HG03175 (cell line): ENCODE measurements at regions not wholly inside any gene's neighbourhood (a gene's known extent, or its start where the extent isn't known, plus 50 kb on each side); places are given as distances from the start of the nearest gene placed in this dataset.
A peak's percentile ranks its signal among the peaks of the same experiment; 100 is the strongest.

Experiments
- ATAC-seq: cut with Tn5 transposase; IDR thresholded peaks from one replicate; pipeline ENCODE4 v1.9.1; 2021; ENCODE audit warnings: mild to moderate bottlenecking, moderate library complexity; ENCODE audit not compliant: unreplicated experiment

DNA sequence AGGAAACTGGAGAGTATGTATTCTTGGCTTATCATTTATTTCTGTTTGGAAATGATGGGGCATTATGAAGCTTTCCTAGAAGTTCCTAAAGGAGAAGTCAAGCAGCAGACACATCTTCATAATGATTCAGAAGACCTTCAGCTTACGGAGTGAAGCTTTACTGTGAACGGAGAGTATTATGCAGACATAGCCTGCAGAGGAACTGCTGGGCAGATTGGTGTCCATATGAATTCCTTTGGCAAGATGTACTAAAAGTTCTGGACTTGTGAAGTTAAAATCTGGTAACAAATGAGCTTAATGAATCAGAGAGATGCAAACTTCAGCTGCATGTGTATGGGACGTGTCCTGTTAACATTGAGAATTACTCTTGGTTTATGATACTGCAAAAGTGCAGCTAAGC, 60.1 kb downstream of the NABP1 start:
- ATAC-seq: no peak

DNA sequence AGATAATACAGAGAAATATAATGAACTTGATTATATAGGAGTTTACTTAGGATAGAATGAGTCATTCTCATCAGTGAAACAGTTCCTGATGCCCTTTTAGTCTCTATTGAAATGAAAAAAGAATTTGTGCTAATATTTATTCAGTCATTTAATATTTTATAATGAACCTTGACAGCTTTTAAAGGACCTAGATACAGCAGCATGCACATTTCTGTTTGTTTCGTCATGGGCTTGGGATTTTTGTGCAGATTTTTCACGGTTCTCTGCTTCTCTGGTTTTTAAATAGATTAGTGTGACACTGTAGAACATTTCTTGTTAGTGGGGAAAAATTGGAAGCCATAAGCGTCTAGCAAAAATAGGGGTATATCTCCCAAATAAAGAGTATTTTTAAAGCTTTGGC, 60.7 kb downstream of the NABP1 start:
- ATAC-seq: no peak

DNA sequence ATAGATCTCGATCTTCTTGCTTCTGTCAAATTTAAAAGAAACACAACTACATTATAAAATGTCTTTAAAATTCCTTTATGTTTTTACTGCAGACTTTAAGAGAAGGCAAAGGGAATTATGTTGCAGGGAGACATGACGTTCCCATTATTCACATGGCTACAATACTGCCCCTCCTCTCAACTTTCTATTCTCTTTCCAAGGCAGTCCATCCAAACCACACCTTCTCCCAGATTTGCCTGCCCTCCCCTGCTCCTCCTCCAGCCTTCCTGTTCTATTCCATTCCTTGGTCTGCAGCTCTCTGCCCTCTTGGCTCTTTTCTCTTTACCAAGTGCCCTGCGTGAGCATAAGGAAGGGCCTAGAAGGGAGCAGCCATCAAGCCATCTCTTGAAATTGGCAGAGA, 61.3 kb downstream of the NABP1 start:
- ATAC-seq: no peak

DNA sequence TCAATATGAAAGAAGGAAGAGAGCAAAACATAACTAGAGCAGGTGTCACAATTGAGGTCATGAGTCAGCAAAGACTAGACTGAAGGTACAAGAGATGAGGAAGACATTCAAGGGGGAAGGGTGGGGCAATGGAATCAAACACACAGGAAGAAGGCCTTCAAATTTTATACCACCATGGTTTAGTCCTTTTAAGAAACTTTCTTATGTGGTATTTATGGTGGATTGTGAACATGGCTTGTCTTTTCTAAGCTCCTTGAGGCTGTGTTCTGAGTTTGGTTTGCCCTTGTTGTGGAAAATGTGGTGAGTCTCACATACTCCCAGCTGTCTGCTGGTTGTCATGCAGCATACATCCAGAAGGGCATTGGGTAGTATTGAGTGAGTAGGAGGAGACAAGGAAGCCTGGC, 62.1 kb downstream of the NABP1 start:
- ATAC-seq: peak; percentile 86

DNA sequence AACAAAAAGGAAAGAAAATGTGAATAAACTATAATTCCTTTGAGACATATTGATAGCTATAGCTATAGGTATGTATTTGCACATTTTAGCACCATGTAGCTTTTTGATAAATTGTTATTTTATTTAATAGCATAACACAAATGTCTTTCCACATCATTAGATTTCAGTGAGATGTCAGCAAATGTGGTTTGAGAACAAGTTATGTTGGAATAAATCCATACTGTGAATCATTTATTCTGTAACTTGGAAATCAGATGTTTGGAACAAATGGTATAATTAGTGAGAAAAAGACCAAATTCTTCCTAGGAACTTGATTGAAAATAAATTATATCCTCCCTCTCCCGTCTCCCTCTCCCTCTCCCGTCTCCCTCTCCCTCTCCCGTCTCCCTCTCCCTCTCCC, 62.8 kb downstream of the NABP1 start:
- ATAC-seq: no peak

DNA sequence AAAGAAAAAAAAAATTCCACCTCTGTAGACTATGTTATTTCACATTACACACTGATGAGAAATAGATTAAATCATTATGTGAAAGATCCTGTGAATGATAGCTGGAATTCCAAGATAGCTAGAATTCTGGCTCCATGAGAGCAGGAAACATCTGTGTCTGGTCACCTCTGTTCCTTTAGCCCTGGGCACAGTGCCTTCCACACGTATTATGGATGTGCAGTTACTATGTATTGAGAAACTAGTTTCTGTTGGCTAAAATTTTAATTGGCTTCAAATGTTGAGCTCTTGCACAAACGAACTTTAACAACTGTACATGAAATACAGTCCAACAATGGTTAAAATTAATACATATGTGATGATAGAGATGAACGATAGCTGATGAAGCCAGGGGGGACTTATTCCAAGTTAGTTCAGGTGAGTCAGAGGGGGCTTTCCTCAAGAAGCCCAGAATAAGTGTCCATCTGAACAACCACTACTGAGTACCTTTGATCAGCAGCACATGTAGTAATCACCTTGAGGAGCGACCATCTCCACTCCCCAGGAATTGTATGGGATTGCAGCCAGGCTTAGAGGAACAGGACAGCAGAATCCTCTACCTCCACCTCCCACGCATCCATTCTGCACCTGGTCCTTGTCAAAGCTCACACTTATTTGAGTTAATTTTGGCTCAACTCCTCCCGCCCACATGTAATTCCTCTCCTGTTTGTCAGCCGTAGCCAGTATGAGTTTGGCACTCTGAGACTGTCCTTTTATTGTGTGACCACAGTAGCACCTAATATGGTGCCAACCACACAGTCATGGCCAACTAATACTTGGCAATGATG, 68.6 kb downstream of the NABP1 start:
- no peak for ATAC-seq

DNA sequence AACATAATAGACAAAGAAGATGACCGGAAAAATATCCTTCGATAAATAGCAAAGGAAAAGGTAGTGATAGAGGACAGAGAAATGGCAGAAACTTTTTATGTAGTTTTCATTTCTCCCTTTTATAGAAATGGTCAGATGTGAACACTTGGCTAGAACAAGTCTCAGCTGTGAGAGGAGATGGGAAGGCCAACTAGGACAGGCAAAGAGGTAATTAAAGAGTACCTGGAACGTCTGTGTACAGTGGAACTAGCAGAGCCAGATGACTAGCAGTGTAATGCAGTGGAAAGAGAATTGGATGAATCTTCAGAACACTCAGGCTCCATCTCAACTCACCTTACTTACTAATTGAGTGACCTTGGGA, 69.2 kb downstream of the NABP1 start:
- no peak for ATAC-seq

DNA sequence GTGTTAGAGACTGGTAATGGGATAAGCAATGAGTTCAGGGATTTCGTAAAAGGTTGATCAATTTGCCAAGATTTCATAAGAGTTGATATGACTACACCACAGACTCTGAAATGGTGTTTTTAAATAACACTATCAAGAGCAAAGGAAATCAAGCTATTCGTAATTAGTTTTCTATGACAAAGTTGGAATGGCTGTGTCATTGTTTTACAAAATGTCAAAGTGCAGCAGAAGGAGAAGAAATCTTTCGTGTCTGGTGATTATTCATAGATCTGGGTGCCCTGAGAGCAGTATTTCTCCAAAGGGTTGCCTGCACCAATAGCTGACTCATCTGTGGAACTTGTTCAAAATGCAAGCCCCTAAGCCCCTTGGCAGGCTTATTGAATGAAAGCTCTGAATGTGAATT, 70.1 kb downstream of the NABP1 start:
- ATAC-seq: peak; percentile 13

DNA sequence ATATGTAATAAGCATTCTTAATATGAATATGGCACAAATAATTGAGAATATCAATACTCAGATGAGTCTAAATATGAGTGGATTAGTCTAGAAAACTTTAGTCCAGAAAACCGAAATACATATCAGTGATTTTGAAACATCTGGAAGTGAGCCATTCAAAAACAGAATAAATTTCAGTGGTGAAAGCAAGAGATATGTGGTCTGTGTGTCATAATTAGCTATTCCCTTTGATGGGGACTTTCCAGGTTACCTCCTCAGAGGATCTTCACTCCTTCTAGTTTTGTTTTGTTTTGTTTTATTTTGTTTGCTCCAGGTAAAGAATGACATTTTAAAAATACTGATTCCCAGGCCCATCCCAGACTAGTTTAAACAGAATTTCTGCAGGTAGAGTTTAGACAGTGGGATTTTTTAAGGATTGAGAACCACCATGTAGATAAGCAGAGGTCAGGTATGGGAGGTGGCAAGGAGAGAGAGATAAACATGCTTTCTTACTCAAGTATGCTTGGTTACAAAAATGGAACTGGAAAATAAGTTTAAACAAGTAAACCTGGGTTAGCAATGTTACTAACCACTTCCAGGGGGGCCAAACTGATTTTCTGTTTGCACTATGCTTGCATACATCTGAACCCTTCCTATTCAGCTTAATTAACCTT, 70.7 kb downstream of the NABP1 start:
- peak; percentile 73 for ATAC-seq

DNA sequence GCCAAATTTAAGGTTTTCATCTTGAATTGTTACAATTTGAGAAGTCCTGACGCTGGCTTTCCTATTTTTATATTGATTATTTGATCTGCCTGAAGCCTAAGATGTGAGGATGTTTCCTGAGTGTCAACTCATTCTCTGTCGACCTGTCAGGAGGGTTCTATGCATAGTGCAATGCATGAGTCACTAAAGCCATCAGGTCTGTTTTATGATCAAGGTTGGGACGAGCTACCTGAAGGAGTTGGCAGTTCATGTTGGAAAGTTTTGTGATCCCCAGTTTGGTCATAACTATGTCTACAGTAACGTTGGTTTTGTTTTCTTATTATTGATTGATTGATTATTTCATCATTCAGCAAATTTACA, 71.2 kb downstream of the NABP1 start:
- no peak for ATAC-seq

DNA sequence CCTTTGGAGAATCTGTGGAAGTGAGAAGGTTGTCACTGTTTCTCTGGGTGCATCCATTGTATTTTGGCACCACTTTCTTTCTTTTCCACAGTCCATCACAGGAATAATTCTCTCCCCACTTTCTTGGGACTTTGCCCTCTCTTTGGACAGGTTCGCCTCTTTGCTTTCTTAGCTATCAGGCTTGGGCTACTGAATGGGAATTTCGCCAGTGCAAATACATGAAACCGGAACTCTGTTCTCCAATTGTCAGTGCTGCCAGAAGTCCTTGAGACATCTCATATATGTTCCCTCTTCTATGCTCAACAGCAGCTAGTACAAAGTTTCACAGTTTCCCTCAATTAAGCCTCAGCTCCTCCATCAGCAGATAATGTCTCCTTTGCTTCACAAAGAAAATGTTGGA, 76.2 kb downstream of the NABP1 start:
- no peak for ATAC-seq

DNA sequence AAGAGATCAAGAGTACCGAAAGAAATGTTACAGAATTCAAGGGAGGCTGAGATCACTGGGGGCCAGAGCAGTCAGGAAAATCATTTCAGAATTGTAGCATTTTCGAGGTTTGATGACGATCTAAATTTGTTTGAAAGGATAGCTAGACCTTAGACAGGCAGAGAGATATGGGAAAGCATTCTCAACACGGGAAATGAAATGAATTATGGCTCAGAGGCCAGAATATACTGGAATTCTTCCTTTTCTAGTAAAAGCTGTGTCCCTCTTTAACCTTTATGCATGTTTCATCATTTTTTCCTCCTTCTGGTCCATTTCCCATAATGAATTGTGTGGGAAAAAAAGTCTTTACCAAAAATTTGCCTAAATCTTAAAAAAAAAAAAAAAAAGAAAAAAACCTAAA, 78.8 kb downstream of the NABP1 start:
- ATAC-seq: no peak

DNA sequence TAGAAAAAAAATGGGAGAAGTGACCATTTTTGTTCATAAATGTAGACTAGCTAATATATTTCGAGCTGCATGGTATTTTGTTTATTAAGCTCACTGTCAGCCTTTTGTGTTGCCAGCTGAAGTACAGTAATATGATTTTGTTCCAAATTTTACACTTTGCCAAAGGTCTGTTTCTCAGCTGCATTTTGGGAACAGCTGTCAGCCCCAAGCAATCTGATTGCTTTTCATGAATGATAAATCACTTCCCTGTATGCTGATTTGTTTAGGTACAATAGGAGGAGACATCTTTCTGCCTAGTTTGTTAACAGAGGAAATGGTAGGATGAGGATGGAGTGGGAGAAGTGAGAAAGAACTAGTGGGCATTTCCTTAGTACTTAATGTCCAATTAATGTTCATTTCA, 79.3 kb downstream of the NABP1 start:
- ATAC-seq: no peak

DNA sequence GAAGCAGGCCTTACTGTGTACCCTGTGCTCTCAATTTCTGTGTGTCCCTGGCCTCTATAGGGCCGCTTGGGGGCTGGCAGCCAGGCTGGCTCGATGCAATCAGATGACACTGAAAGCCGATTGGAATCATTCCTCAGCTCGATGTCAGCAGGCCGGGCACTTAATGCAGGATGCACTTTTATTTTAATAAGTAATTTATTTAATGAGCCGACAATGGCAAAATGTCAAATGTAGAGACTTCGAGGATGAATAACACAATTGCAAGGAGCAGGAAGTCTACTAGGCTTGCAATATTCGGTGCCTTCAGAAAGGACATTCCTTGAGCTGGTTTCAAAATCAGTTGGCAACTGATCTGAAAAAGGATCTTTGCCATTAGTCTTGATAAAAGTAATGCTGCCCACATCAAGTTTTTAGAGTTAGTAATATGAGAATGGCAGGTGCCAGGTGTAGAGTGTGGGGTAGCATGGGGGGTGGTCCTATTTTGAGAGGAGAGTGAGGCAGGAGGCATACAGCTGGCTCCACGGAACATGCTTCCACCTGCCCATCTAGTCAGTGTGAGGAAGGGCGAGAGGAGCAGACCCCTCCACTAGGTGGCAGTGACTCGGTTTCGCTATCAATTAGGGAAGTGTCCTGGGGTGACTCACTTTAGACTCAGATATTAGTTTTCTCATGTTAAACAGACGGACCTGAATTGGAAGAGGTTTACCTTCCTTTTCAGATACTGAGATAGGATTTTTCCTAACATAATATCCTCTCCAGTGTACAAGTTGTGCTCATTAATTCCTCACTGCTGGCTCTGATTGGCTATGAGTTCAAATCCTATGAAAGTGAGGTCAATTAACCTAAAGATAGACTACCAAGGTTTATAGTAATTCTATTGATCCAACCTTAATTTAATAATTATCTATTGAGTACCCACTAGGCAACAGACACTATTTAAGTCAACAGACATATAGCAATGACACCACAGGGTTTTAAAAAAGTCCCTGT, 80.9 kb downstream of the NABP1 start:
- peak; percentile 100 for ATAC-seq

DNA sequence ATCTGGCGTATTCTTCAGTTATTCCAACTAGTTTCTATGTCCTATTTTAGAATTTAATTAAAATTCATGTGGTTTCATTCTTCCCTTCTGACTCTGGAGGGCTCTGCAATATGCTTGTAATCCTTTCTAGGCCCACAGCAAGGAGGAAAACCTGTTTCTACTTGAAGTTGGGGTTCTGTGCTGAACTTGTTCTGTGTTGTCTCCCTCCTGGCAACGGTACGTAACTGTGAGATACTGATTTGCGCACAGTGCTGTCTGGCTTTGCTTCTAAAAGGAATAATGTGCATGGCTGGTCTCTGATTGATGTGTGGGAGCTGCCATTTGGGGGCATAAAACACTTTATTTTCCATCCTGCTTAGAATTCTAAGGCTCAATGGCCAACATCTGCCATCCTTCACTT, 81.7 kb downstream of the NABP1 start:
- no peak for ATAC-seq

DNA sequence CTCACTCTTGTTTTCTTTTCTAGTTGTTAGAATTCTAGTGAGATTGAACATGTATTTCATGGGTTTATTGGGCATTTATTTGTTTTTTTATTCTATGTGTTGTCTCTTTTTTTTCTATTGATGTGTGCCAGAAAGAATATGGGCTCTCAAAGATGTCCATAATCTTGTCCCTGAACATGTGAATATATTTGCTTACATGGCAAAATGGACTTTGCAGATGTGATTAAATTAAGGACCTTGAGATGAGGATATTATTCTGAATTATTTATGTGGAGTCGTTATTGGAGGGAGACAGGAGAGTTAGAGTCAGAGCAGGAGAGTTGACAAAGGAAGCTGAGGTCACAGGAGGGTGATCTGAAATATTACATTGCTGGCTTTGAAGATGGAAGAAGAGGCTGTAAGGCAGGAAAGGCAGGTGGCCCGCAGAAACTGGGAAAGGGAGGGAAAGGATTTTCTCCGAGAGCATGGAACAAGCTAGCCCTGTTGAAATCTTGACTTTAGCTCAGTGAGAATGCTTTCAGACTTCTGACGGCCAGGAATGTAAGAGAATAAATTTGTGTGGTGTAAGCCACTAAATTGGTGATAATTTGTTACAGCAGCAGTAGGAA, 82.8 kb downstream of the NABP1 start:
- no peak for ATAC-seq

DNA sequence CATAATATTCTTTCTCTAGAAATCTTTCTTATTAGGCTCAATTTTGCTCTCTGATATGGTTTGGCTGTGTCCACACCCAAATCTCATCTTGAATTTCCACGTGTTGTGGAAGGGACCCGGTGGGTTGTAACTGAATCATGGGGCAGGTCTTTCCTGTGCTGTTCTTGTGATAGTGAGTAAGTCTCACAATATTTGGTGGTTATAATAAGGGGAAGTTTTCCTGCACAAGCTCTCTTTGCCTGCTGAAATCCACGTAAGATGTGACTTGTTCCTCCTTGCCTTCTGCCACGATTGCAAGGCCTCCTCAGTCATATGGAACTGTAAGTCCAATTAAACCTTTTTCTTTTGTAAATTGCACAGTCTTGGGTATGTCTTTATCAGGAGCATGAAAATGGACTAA, 73.8 kb downstream of the CAVIN2 start:
- no peak for ATAC-seq

DNA sequence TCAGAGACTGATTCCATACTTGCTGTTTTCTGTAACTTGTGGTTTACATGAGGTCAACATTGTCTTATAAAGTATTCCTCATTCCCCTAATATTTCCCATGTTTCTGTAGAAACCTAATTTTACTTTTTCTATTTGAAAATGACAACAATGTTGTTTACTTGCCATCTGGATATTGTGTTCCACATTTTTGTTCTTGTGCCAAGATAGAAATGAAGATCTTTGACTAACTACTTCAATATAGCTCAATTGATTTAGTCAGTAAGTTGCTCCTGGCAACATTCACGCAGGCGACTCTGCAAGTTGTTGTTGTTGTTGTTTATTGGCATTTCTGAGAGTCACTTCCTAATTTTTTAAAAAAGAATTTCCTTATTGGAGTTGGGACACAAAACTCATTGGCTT, 69.5 kb downstream of the CAVIN2 start:
- no peak for ATAC-seq

DNA sequence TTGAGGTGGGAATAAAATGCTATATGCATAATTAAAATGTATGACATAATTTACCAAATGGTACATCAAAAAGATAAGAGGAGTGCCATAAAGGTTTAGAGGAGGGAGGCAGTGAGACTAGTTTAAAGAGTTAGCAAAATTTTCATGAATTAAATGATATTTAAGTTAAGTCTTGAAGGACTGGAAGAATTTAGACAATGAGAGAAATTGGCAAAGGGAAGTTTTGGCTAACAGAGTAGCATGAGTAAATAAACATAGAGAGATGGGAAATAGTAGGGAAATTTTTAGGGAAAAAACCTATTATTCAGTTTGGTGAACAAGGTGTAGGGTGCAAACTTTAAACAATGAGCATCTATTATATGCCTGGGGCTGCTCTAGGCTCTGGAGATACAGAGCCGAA, 68.8 kb downstream of the CAVIN2 start:
- no peak for ATAC-seq

DNA sequence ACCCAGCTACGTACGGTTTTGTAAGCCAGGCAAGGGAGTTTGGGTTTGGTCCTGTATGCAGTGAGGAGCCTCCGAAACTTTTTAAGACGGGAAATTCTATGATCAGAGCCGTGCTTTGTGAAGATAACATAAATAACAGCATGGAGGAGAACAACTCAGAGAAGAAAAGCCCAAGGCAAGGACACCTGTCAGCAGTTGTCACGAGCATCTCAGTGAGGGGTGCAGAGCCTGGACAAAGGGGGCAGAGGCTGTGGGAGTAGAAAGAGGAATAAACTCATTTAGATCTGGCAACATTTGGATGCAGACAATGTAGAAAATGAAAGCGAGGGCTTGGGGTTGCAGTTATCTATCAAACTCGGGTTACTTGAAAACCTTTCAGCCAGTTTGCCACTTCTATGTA, 64.5 kb downstream of the CAVIN2 start:
- ATAC-seq: no peak

DNA sequence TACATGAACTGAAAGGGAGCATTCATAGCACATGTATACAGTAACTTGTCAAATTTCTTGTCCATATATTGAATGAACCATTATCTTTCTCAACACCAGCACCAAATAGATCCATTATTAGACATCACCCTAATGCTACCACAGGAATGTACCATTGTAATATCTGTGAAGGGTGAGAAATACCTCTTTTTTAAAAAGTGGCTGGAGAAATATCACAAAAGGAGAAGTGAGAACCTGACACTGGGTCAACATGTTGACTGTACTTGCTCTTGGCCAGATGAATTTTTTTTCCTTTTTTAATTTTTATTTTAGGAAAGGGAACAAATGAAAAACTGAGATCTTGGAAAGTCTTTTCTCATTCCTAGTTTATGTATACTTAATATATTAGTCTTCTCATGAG, 63.5 kb downstream of the CAVIN2 start:
- peak; percentile 83 for ATAC-seq
